GM19438 (cell line): ENCODE measurements at regions not wholly inside any gene's neighbourhood (a gene's known extent, or its start where the extent isn't known, plus 50 kb on each side); places are given as distances from the start of the nearest gene placed in this dataset.

Experiments
- ATAC-seq: cut with Tn5 transposase; IDR thresholded peaks from one replicate; pipeline ENCODE4 v1.9.1; 2021; ENCODE audit warnings: low read depth; ENCODE audit not compliant: unreplicated experiment

DNA sequence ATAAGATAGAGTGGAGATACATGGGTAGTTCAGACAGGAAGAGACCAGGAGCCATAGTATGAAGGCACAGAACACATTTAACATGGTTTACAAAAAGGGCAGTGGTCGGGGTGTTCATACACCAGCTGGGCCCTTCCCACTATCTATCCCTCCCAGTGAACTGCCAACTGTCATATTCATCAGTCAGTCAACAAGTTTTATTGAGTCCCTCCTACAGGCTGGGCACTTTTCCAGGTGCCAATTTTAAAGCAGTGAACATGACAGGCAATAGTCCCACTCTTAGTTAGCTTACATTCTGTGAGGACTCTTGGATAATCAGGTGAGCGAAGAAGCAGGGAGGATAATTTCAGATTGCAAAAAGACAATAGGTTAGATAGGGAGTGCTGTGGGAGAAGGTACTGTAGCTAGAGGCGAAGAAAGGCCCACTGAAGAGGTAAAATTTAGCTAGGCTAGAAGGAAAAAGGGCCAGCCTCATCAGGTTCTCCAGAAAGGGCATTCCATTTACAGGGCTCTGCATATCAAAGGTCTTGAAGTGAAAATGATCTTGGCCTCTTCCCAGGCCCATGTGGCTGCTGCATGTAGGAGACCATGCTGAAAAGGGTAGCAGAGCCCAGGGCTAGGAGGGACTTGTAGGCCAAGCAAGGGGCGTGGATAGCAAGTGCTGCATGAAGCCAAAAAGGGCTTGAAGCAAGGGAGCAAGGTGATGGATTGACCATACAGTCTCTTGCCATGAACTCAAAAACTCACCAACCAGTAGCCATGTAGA lies 274.7 kb upstream of the SNX7 start:
- no peak for ATAC-seq

DNA sequence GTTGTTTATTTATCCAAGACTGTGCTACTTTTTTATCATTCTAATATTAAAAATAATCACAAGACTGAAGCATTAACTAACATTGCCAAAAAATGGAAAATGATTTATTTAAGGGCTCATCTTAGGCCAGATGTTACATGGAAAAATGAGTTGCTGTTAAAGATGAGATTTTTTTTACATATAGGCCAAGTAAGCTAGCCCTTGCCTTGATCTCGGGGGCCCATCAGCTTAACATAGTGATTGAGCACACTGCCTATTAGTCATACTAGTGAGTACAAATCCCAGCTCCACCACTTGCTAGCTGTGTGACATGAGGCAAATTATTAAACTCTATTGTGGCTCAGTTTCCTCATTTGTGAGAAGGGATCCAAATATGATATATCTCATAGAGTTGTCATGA lies 275.9 kb upstream of the SNX7 start:
- no peak for ATAC-seq

DNA sequence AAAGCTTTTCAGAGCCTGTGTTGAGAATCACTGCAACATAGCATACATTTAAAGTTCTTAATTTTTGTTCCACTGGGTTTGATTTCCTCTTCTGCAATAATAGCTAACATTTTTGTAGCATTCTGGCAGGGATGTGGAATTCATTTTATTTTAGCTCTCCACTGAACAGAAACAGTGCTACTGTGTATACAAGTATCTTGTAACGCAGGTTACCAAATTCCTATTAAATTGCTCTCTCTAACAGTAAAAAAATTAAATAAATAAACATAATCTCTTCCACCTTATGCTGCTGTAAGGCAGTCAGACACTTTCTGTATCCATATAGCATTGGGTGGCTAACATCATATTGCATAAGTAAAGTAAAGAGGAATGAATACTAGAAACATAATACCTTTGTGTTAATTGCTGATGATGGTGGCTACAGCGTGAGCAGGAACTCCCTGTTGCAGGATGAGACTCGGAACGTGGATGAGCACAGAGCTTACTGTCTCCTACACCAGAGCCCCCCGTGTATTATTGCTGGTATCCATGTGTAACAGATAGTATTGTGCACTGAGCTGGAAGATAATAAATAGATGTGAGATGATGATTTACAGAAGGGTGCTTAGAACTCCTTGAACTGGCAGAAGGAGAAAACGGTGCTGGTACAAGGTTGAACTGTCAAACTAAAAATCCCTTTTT lies 276.9 kb upstream of the SNX7 start:
- no peak for ATAC-seq

DNA sequence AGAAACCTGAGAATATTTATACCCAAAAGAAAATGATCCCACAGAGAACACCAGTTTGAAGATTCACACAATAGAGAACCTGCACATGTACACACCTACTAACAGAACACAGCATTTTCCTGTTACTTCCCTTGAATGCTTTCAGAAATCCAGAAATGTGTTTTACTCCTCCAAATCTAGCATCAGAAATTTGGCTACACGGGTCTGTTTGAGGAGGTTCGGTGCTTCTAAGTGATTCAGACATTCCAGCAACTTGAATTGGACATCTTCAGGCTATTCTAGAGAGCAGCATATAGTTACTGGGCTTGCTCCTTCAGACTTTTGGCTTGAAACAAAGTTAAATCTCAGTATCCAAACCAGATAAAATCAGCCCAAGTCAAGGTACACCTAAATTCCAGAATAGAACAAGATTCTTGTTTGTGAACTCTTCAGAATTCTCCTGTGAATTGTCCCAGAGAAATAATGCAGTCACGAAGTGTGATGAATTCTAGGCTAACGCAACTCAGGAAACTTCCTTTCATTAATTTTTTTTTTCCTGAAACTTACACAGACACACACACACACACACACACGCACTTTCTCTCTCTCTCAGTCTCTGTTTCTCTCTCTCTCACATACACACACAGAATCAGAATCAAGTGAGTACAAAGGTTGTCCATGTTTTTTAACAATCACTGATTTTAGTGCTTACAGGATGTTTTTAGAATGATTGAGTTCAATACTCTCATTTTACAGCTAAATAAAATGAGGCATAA lies 278.4 kb upstream of the SNX7 start:
- ATAC-seq = no peak

DNA sequence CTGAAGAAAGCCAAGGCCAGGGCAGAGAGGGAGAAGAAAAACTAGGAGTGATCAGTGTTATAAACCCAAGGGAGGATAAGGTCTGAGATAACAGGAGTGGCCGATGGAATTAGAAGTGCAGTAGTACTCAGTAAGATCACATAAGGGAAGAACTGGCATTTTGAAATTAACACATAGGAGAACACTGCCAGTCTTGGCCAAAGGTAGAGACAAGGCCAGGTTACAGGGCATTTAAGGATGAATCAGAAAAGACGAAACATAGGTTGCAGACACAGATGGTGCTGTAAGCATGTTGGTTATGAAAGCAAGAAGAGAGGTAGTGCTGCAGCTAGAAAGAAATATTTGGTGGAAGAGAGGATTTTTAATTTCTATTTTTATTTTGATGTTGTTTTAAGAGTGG lies 278.9 kb upstream of the SNX7 start:
- ATAC-seq = no peak

DNA sequence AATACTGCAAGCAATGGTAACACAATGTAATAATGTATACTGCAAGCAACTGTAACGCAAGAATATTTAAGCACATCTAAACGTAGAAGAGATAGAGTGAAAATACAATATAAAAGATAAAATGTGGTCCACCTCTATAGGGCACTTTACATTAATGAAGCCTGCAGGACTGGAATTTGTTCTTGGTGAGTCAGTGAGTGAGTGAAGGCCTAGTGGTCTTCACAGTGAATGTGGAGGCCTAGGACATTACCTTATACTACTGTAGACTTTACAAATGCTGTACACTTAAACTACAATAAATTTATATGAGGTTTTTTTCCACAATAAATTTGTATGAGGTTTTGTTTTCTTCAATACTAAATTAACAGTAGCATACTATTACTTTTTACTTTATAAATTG lies 287.4 kb upstream of the SNX7 start:
- ATAC-seq = no peak

DNA sequence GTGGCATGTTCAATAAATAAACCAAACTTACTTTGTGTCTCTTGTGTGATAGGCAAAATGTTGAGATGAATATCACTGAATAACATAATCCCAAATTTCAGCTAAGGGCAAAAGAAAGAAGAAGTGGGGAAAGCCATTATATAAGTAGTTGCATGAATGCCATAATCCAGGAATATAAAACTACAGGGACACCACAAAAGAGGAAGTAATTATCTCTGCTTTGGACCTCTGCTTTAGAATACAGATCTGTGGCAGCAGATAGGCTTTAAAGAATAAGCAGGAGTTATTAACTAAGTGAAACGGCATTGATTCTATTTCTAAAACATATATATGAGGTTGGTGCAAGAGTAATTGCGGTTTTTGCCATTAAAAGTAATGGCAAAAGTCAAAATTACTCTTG lies 288.5 kb upstream of the SNX7 start:
- ATAC-seq = no peak

DNA sequence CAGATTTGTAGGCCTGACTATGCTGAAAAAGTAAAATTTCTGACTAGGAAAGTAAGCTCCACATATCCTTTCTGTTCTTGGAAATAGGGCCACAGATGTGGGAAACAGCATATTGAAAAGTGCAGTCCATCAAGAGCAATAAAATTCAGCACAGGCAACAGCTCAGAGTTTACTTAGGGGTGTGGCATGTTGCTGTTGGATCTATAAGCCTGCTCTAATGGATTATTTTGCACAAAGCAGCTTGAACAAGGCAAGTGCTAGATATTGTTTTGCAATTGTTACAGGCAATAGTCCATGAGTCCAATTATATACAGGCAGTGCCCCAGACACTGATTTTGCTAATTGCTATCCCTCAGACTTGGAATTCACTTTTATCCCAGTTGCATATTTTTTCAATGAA lies 289.8 kb upstream of the SNX7 start:
- no peak for ATAC-seq

DNA sequence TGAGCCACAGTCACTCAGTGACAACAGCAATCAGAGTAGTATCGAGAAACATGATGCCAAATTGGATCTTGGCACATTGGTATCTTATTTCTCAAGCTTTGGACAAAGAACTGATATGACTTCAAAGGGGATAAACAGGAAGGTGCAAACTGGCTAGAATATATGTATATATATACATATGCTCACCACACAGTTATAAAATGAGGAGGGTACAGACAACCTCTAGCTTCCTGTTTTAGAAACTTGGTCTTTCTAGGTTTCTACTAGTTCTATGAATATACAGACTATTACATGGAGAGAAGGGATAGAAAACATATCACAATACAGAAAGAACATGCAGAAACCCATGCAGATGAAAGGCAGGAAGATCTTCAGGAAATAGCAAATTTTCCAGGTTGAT lies 292.1 kb upstream of the SNX7 start:
- no peak for ATAC-seq

DNA sequence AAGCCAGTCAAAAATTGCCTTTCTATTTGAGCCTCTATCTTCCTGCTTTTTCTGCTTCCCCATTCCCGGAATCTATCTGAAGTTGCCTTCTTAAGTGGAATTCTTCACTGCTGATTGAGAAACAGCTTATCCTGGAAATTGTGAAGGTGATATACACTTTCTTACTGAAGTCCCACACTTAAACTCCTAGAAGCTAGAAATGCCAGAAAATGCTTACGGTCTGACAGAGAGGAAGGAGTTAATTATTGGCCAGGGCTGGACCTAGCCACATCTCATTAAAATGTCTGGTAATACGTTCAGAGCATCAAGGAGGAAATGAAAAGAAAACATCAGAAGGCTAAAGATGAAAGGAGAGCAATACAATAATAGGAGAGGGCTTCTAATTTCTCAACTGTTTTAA lies 292.5 kb upstream of the SNX7 start:
- ATAC-seq = no peak

DNA sequence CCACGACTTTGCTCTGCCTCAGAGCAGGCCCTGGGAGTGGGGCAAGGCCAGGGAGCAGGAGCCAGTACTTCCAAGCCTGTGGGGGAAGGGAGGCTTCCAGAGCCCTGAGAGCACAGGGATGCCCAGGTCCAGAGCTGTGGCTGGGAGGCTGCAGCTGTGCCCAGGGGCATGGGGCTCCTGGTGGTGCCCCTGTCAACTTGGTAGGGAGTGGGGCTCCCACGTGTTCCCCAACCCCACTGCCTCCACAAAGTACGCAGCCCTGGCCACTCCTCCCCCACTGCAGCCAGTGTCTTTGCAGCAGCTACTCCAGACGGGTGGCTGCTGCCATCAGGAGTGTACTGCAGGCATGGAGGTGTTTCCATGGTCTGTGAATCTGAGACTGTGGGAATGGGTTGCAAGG lies 294.1 kb upstream of the SNX7 start:
- no peak for ATAC-seq

DNA sequence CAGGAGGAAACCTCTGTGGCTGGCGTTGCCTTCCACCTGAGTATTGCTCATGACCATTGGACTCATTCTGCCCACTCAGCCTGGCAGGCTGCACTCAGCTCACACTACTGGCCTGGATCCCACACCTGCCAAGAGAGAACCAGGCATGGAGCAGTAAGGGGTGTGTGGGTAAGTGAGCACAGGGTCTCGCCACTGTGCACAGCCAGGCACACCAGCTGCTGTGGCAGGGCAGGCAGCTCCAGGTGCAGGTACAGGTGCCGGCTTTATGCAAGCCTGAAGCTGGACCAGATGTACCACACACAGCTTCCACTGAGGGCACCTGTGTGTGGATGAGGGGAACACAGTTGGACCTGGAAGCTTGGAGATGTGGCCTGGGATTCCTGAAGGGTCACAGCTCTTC lies 295.2 kb upstream of the SNX7 start:
- no peak for ATAC-seq

DNA sequence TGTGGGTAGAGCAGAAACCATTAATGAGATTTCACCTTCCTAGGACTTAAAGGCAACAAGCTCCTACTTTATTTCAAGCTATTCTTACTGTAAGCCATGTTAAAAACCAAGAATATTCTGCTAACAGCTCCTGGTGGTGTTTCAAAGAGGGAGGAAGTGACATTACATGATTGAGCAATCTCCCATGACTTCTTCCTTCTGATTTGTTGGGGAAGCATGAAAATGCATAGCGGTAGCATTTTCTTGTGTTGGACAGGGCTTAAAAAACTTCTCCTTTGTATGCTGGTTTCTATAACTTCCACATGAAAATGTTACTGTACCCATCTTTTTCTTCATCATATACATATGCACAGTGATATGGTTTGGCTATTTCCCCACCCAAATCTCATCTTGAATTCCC lies 297.0 kb upstream of the SNX7 start:
- no peak for ATAC-seq

DNA sequence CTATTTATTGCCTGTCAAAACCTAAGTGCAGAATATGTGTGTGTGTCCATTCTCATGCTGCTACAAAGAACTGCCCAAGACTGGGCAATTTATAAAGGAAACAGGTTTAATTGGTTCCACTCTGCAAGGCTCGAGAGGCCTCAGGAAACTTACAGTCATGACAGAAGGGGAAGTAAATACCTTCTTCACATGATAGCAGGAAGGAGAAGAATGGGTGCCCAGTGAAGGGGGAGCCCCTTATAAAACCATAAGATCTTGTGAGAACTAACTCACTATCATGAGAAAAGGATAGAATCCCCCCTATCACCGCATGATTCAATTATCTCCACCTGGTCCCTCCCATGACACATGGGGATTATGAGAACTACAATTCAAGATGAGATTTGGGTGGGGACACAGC lies 300.7 kb upstream of the SNX7 start:
- ATAC-seq = no peak

DNA sequence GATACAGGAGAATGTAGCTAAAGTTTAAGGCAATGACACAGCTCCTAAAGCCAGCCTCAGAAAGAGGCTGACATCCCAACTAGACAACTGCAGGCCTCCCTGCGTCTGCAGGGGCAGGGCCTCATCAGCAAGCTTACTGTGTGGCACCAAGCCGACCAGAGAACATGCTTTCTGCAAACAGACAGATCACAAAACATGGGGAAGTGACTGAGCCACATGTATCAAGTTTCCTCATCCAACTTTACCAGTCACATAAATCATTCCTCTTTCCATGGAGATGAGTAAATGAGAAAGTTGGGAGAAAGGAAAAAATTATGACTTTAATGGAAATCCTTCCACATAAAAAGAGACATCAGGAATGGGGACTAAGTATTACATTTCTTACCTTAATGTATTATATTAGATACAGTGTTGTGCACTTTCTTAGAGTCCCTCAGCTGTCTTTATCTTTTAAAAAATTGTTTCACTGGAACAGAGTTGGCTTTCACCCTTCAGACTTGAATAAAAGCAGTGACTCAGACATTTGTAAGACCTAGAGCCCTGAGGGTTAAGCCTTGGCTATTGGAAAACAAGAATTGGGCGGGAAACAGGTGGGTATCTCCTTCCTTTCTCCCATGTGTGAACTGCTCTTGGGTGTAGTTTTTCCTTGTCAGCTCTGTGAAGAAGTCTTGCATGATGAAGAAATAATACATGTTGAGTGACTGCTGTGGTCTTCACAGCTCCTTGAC lies 305.7 kb upstream of the SNX7 start:
- ATAC-seq = no peak

DNA sequence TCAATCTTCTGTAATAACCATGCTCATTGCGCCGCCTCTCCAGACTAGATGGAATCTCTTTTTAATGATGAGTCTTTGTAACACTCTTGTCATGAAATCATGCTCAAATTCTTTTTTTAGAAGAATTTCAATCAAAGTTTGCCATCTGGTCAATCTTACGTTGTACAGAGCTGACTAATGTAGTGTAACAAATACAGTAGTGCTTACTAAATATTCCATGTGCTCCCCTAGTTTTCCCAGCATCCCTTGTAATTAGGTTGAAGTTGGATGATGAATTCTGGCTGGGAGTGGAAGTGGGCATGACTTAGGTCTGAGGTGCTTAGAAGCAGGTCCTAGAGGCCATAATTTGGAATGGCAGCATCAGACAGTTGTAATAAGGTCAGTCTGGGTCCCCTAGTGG lies 309.1 kb upstream of the SNX7 start:
- ATAC-seq = no peak

DNA sequence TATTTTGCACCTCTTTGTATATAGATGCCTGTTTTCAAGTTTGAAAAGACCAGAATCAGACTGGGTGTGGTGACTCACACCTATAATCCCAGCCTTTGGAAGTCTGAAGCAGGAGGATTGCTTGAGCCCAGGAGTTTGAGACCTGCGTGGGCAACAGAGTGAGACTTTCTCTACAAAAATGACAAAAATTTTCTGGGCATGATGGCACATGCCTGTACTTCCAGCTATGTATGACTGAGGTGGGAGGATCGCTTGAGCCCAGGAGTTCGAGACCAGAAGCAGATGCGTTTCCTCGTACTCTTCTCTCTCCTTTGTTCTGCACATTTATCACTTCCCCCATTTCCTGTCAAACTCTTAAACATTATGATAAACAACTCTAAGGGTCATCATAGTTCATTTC lies 310.0 kb upstream of the SNX7 start:
- no peak for ATAC-seq

DNA sequence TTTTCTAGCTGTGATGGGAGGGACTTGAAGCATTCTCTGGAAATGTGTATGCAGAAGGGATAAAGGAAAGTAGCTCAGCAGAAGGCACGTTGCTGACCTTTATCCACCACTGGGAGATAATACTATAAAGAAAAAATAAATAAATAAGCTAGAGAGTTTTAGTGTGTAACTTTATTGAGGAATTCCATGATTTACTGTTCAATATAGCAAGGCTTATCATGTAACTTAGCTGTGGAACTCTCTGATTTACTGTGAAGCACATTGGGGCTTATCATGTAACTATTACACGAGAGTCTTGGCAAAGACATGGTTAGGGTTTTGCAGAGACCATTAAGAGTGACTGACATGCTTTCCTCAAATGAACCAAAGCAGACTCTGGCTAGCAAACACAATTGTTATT lies 316.1 kb upstream of the SNX7 start:
- no peak for ATAC-seq

DNA sequence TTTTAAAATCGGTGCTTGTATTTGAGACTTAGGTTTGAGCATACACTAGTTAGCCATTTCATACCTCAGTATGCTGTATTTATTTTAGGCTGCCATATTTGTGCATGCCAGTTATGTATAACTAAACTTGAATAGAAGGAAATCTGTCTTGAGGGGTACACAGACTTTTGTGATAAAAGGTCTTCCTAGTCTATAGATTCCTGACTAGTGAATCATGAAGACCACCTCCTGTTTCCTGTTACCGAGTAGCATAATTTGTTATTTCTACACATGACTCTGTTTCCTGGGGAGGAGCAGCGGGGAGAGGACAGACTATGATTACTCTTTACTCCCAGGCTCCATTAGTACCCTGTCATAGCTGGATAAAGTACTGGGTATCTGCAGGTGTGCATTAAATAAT lies 316.8 kb upstream of the SNX7 start:
- no peak for ATAC-seq

DNA sequence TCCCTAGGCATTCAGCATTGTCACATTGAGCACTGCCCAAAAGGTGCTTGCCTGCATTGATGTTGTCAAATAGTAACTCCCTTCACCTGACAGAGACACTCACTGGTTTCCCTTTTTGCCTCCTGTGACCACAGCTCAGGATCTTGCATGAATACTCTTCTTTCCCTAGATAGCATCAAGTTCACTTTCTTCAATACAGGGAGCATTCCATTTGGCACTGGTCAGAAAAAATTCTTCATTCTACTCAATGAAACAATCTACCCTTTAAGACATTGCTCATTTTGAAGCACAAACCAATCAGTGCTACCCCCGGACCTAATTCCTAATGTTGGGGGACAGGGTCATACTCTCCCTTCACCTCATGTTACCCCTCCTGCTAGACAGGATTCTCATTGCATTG lies 319.0 kb upstream of the SNX7 start:
- ATAC-seq = no peak

DNA sequence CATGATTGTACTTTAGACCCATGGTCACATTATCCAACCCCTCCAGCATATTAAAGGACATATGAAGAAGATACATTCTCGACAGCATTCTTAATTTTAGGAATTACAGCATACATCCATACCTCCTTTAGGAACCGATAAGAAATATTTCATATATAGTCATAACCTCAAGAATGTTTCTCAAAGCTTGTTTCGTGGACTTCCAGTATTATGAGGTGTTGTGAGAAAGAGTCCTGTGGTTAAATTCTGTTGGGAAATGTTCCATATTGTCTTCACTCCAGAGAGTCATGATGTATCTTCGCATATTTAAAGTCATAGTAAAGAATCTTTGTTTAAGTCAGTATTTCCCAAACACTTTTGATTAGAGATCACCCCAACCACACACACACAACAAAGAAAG lies 321.0 kb upstream of the SNX7 start:
- no peak for ATAC-seq
